Breast epithelium (tissue), 4 donors: ENCODE measurements at regions not wholly inside any gene's neighbourhood (a gene's known extent, or its start where the extent isn't known, plus 50 kb on each side); places are given as distances from the start of the nearest gene placed in this dataset.

Experiments
- DNase-seq, 2 donors: peaks; one replicate each; pipeline ENCODE4 v3.0.0-alpha.2; 2019; ENCODE audit warnings: low spot score in 2 of 2
- H3K27ac ChIP-seq, 2 donors: fragments of 200-600 bp; sonication (generic) in 1 of 2; one replicate each; pipeline ENCODE4 v1.5.1; 2016 to 2019; ENCODE audit warnings: mild to moderate bottlenecking in 1 of 2
- H3K27me3 ChIP-seq, 2 donors: fragments of 200-600 bp; sonication (generic) in 1 of 2; one replicate each; pipeline versions ENCODE4 v1.5.1 to v1.6.0; 2017 to 2019; ENCODE audit warnings: control low read depth in 1 of 2, mild to moderate bottlenecking in 1 of 2
- H3K36me3 ChIP-seq: fragments of 200-600 bp; one replicate; pipeline ENCODE4 v1.5.1; 2019
- H3K4me1 ChIP-seq, 2 donors: fragments of 200-600 bp; sonication (generic); one replicate each; pipeline ENCODE4 v1.5.1; 2016 to 2019; ENCODE audit warnings: control low read depth in 1 of 2
- H3K4me3 ChIP-seq, 3 donors: fragments of 200-600 bp; sonication (generic); 1 replicate in 2 of 3; 2 replicates in 1 of 3; pipeline ENCODE4 v1.5.1; 2016 to 2019; ENCODE audit warnings: mild to moderate bottlenecking in 3 of 3, moderate library complexity in 2 of 3
- H3K9me3 ChIP-seq, 2 donors: fragments of 200-600 bp; sonication (generic) in 1 of 2; one replicate each; pipeline ENCODE4 v1.5.1; 2016 to 2019; ENCODE audit warnings: control low read depth in 1 of 2
- POLR2A ChIP-seq: fragments of 450-650 bp; IDR thresholded peaks from one replicate; pipeline ENCODE4 v1.6.1; 2016; ENCODE audit warnings: antibody characterized with exemption, mild to moderate bottlenecking, moderate library complexity
- POLR2AphosphoS5 ChIP-seq, 3 donors: sonication (generic); formaldehyde crosslinking; IDR thresholded peaks; one replicate each; pipeline ENCODE4 v1.6.1; 2017; ENCODE audit warnings: antibody characterized with exemption in 3 of 3
- intact Hi-C: fragments of 100-400 bp; cut with DNase I; formaldehyde crosslinking; loops from one replicate; pipeline ENCODE4 v1.15.1; 2023; ENCODE audit warnings: low total_unique reads
- TF ChIP-seq, protein P1 (sequence below), 3 donors: fragments of 450-650 bp; IDR thresholded peaks; one replicate each; pipeline ENCODE4 v1.5.1; 2016 to 2017; ENCODE audit warnings: antibody characterized with exemption in 3 of 3, mild to moderate bottlenecking in 3 of 3, moderate library complexity in 3 of 3

GRCh38 chr11:80846979-80847378 is 1406.1 kb upstream of the TENM4 start:
- DNase-seq = no peak
- TF ChIP-seq POLR2AphosphoS5 (IDR thresholded peaks at IDR 0.05) (no peak), POLR2A (no peak)
- TF ChIP-seq, protein P1, sequence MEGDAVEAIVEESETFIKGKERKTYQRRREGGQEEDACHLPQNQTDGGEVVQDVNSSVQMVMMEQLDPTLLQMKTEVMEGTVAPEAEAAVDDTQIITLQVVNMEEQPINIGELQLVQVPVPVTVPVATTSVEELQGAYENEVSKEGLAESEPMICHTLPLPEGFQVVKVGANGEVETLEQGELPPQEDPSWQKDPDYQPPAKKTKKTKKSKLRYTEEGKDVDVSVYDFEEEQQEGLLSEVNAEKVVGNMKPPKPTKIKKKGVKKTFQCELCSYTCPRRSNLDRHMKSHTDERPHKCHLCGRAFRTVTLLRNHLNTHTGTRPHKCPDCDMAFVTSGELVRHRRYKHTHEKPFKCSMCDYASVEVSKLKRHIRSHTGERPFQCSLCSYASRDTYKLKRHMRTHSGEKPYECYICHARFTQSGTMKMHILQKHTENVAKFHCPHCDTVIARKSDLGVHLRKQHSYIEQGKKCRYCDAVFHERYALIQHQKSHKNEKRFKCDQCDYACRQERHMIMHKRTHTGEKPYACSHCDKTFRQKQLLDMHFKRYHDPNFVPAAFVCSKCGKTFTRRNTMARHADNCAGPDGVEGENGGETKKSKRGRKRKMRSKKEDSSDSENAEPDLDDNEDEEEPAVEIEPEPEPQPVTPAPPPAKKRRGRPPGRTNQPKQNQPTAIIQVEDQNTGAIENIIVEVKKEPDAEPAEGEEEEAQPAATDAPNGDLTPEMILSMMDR (IDR thresholded peaks at IDR 0.05) = no peak
- Histone ChIP-seq H3K27ac (no peak overlapping the region), H3K4me3 (no peak overlapping the region), H3K27me3 (no peaks in the 10 kb centered on the region), H3K9me3 (no peaks in the 10 kb centered on the region), H3K4me1 (no peaks in the 10 kb centered on the region), H3K36me3 (no peaks in the 10 kb centered on the region)
- intact Hi-C loops = no loop called here

- no peak for DNase-seq
- TF ChIP-seq POLR2A (no peak), POLR2AphosphoS5 (IDR thresholded peaks at IDR 0.05) (no peak)
- TF ChIP-seq, protein P1 (IDR thresholded peaks at IDR 0.05) = no peak
- Histone ChIP-seq H3K36me3 (no peaks in the 10 kb centered on the region), H3K4me3 (no peak overlapping the region), H3K27ac (no peak overlapping the region), H3K27me3 (no peaks in the 10 kb centered on the region), H3K9me3 (no peaks in the 10 kb centered on the region), H3K4me1 (no peaks in the 10 kb centered on the region)
- intact Hi-C loops = no loop called here
Observed at GRCh38 chr11:80846442-80846841, 1405.6 kb upstream of the TENM4 start.

GRCh38 chr11:80844110-80844819 is 1403.4 kb upstream of the TENM4 start:
- no peak for TF ChIP-seq POLR2A
- TF ChIP-seq POLR2AphosphoS5 (IDR thresholded peaks at IDR 0.05) = no peak
- TF ChIP-seq, protein P1 (IDR thresholded peaks at IDR 0.05) = no peak
- no peak for DNase-seq
- H3K4me3 ChIP-seq = no peak overlapping the region
- H3K9me3 ChIP-seq = no peaks in the 10 kb centered on the region
- no peaks in the 10 kb centered on the region for H3K4me1 ChIP-seq
- no peaks in the 10 kb centered on the region for H3K27me3 ChIP-seq
- H3K36me3 ChIP-seq = no peaks in the 10 kb centered on the region
- intact Hi-C loops = no loop called here
- H3K27ac ChIP-seq = no peak overlapping the region

DNA sequence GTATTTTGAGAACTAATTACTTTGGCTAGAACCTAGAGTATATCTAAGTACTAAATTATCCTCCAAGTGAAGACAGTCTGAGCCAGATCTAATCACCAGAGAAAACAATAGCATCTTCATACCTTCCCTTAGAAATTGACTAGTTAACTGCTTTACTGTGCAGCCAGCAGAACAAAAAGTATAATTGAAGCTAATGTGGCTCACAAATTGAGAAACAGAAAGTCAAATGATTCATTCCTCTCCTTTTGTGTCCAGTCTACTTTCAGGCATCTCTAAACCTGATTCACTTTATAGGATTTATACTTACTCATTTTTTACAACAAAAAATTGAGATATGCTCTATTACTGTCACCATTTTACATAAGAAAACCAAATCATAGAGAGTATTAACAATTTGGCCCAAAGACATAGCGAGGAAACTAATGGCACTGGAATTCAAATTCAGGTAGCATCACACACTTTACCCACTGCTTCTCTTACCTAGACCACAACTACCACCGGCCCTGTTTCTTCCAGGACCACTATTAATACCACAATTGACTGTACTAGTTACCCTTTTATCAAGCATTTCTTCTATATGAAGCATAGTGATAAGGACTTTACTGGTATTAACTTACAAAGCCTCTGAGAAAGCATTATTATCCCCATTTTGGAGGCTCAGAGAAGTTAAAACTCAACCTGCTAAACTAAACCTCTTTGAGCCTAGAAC is 1402.6 kb upstream of the TENM4 start:
- no peak for DNase-seq
- no peaks in the 10 kb centered on the region for H3K36me3 ChIP-seq
- no peak overlapping the region for H3K4me3 ChIP-seq
- TF ChIP-seq POLR2A = no peak
- TF ChIP-seq POLR2AphosphoS5 (IDR thresholded peaks at IDR 0.05) = no peak
- TF ChIP-seq, protein P1 (IDR thresholded peaks at IDR 0.05) = no peak
- H3K4me1 ChIP-seq = no peaks in the 10 kb centered on the region
- H3K9me3 ChIP-seq = no peaks in the 10 kb centered on the region
- no peaks in the 10 kb centered on the region for H3K27me3 ChIP-seq
- intact Hi-C loops = no loop called here
- H3K27ac ChIP-seq = no peak overlapping the region

GRCh38 chr11:80842246-80842645 is 1401.4 kb upstream of the TENM4 start:
- Histone ChIP-seq H3K4me1 (no peaks in the 10 kb centered on the region), H3K27ac (no peak overlapping the region), H3K36me3 (no peaks in the 10 kb centered on the region), H3K27me3 (no peaks in the 10 kb centered on the region), H3K4me3 (no peak overlapping the region), H3K9me3 (no peaks in the 10 kb centered on the region)
- intact Hi-C loops = no loop called here
- no peak for DNase-seq
- TF ChIP-seq POLR2AphosphoS5 (IDR thresholded peaks at IDR 0.05) (no peak), POLR2A (no peak)
- TF ChIP-seq, protein P1 (IDR thresholded peaks at IDR 0.05) = no peak
